Pancreas (tissue), 10 donors: ENCODE measurements at regions not wholly inside any gene's neighbourhood (a gene's known extent, or its start where the extent isn't known, plus 50 kb on each side); places are given as distances from the start of the nearest gene placed in this dataset.
A peak's percentile ranks its signal among the peaks of the same experiment; 100 is the strongest.
"Not testable (repeated sequence)": the region's sequence is repeated elsewhere in the genome, so short reads cannot be mapped to it uniquely, and the experiment has no call there.

Source experiments
- ATAC-seq, 4 donors: fragments of 200-7000 bp; cut with Tn5 transposase; one replicate each; pipeline versions ENCODE4 v1.8.0 to v1.9.1; 2020; ENCODE audit warnings: mild to moderate bottlenecking in 4 of 4, moderate library complexity in 4 of 4
- DNase-seq, 6 donors: peaks; one replicate each; pipeline ENCODE4 v3.0.0-alpha.2; 2020
- FAIRE-seq: peaks from 2 replicates; lab custom pipeline; 2012; peaks lifted over from hg19 to GRCh38; lab: Jason Lieb, UNC
- H3K27ac ChIP-seq, 4 donors: fragments of 200-600 bp; sonication (generic); 1 replicate in 3 of 4; 2 replicates in 1 of 4; pipeline versions ENCODE4 v1.5.0 to v1.8.0; 2020
- H3K27me3 ChIP-seq, 4 donors: fragments of 200-600 bp; one replicate each; pipeline ENCODE4 v1.8.0; 2021
- H3K36me3 ChIP-seq, 3 donors: fragments of 200-600 bp; sonication (generic) in 1 of 3; one replicate each; pipeline versions ENCODE4 v1.5.0 to v1.8.0; 2020 to 2021
- H3K4me1 ChIP-seq, 3 donors: fragments of 200-600 bp; one replicate each; pipeline ENCODE4 v1.8.0; 2021
- H3K4me3 ChIP-seq, 4 donors: fragments of 200-600 bp; sonication (generic) in 2 of 4; one replicate each; pipeline versions ENCODE4 v1.5.0 to v1.8.0; 2020 to 2021
- H3K9me3 ChIP-seq, 4 donors: fragments of 200-600 bp; one replicate each; pipeline ENCODE4 v1.8.0; 2021
- WGBS, 2 donors: extraction: QIAGEN DNeasy Blood & Tissue Kit; methylation state at CpG; one replicate each; pipeline ENCODE4 v1.1.7; 2013; 5-methylcytosine and 5-hydroxymethylcytosine counted together
- intact Hi-C, 3 donors: fragments of 100-400 bp; cut with DNase I; formaldehyde crosslinking; loops; one replicate each; pipeline versions ENCODE4 v1.11.1 to v1.14.2; 2022
- TF ChIP-seq, protein P1 (sequence below), 4 donors: fragments of 200-600 bp; sonication (generic) in 3 of 4; IDR thresholded peaks; one replicate each; pipeline versions ENCODE4 v1.5.0 to v1.8.0; 2021; ENCODE audit warnings: antibody characterized with exemption in 4 of 4
- donor health status: healthy with polysubstance abuse.
- donor health status: DM: no; HTN: no; CAD: no; lungs with moderate emphysema.
- donor health status: DM: no; HTN: no; CAD: no.
- donor health status: control.
- donor health status: control.
- donor health status: Bipolar disorder and iron deficiency.
- donor health status: DM: yes; HTN: yes; CAD: no.
- donor health status: DM: no; HTN: no; CAD: no.
- donor health status: DM: no; HTN: no; CAD: no.
- donor health status: DM: yes; HTN: yes; CAD: no.

DNA sequence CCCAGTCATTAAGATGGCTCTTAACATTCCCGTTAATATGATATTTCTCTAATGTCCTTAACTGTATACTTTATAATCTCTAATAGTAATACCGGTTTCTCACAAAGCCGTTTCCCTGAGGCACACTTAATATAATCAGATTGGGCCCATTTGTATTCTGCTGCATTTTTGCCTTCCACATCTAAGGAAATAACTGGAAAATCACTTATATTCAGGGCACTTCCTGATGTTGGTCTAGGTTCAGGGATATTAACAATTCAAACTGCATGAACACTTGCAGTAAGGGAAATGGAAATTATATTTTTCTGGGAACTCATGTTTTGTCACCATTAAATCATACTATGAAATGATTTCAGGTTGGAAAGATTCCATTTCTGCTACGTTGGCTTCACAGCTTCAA lies 119.8 kb downstream of the TPR start:
- DNase-seq (no peak), FAIRE-seq (no peak), ATAC-seq (no peak)
- no peaks in the 10 kb centered on the region for H3K27me3 ChIP-seq
- no peak overlapping the region for H3K27ac ChIP-seq
- TF ChIP-seq, protein P1, sequence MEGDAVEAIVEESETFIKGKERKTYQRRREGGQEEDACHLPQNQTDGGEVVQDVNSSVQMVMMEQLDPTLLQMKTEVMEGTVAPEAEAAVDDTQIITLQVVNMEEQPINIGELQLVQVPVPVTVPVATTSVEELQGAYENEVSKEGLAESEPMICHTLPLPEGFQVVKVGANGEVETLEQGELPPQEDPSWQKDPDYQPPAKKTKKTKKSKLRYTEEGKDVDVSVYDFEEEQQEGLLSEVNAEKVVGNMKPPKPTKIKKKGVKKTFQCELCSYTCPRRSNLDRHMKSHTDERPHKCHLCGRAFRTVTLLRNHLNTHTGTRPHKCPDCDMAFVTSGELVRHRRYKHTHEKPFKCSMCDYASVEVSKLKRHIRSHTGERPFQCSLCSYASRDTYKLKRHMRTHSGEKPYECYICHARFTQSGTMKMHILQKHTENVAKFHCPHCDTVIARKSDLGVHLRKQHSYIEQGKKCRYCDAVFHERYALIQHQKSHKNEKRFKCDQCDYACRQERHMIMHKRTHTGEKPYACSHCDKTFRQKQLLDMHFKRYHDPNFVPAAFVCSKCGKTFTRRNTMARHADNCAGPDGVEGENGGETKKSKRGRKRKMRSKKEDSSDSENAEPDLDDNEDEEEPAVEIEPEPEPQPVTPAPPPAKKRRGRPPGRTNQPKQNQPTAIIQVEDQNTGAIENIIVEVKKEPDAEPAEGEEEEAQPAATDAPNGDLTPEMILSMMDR (IDR thresholded peaks at IDR 0.05), result no peak
- 67 to 76% methylated on average over 4 of the region's 4 CpGs for WGBS, 2 donors
- H3K36me3 ChIP-seq, result no peaks in the 10 kb centered on the region
- intact Hi-C loops, result no loop called here
- no peaks in the 10 kb centered on the region for H3K9me3 ChIP-seq
- H3K4me3 ChIP-seq, result no peak overlapping the region
- H3K4me1 ChIP-seq, result no peaks in the 10 kb centered on the region

DNA sequence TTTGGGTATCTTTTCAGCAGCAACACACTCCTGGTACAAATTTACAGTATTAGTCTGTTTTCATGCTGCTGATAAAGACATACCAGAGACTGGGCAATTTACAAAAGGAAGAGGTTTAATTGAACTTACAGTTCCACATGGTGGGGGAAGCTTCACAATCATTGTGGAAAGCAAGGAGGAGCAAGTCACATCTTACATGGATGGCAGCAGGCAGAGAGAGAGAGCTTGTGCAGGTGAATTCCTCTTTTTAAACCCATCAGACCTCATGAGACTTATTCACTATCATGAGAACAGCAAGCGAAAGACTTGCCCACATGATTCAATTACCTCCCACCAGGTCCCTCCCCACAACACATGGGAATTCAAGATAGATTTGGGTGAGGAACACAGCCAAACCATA lies 124.5 kb downstream of the TPR start:
- TF ChIP-seq, protein P1 (IDR thresholded peaks at IDR 0.05), result no peak
- WGBS, 2 donors, result 81 to 82% methylated on average over 1 of the region's 1 CpG
- ATAC-seq (no peak), FAIRE-seq (no peak), DNase-seq (no peak)
- Histone ChIP-seq H3K27me3 (no peaks in the 10 kb centered on the region), H3K4me3 (no peak overlapping the region), H3K36me3 (no peaks in the 10 kb centered on the region), H3K9me3 (no peaks in the 10 kb centered on the region), H3K27ac (no peak overlapping the region), H3K4me1 (no peaks in the 10 kb centered on the region)
- intact Hi-C loops, result no loop called here

DNA sequence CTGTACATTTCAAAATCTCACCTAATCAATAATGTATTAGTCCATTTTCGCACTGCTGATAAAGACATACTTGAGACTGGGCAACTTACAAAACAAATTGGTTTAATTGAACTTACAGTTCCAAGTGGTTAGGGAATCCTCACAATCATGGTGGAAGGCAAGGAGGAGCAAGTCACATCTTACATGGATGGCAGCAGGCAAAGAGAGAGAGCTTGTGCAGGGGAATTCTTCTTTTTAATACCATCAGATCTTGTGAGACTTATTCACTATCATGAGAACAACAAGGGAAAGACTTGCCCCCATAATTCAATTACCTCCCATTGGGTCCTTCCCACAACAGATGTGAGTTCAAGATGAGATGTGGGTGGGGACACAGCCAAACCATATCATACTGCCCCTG lies 126.4 kb downstream of the TPR start:
- FAIRE-seq, H3K27me3 ChIP-seq, H3K4me1 ChIP-seq, H3K9me3 ChIP-seq, H3K36me3 ChIP-seq, H3K4me3 ChIP-seq, intact Hi-C loops, ATAC-seq, H3K27ac ChIP-seq, DNase-seq: not testable (repeated sequence)
- 0 to 29% methylated on average over 1 of the region's 1 CpG for WGBS, 2 donors

DNA sequence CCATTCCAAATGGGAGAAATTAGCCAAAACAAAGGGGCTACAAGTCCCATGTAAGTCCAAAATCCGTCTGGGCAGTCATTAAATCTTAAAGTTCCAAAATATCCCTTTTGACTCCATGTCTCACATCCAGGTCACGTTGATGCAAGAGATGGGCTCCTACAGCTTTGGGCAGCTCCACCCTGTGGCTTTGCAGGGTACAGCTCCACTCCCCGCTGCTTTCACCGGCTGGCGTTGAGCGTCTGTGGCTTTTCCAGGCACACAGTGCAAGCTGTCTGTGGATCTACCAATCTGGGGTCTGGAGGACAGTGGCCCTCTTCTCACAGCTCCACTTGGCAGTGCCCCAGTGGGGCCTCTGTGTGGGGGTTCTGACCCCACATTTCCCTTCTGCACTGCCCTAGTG lies 130.2 kb downstream of the TPR start:
- Histone ChIP-seq H3K9me3 (no peaks in the 10 kb centered on the region), H3K4me3 (no peak overlapping the region), H3K4me1 (no peaks in the 10 kb centered on the region), H3K27me3 (no peaks in the 10 kb centered on the region), H3K36me3 (no peaks in the 10 kb centered on the region), H3K27ac (no peak overlapping the region)
- TF ChIP-seq, protein P1 (IDR thresholded peaks at IDR 0.05), result no peak
- WGBS, 2 donors, result 46 to 58% methylated on average over 6 of the region's 6 CpGs
- ATAC-seq, result no peak
- peak in 1 of 6 donors; percentile 36 for DNase-seq
- no peak for FAIRE-seq
- intact Hi-C loops, result no loop called here
